ENCODE measurements at regions not wholly inside any gene's neighbourhood (a gene's known extent, or its start where the extent isn't known, plus 50 kb on each side); places are given as distances from the start of the nearest gene placed in this dataset.

DNA sequence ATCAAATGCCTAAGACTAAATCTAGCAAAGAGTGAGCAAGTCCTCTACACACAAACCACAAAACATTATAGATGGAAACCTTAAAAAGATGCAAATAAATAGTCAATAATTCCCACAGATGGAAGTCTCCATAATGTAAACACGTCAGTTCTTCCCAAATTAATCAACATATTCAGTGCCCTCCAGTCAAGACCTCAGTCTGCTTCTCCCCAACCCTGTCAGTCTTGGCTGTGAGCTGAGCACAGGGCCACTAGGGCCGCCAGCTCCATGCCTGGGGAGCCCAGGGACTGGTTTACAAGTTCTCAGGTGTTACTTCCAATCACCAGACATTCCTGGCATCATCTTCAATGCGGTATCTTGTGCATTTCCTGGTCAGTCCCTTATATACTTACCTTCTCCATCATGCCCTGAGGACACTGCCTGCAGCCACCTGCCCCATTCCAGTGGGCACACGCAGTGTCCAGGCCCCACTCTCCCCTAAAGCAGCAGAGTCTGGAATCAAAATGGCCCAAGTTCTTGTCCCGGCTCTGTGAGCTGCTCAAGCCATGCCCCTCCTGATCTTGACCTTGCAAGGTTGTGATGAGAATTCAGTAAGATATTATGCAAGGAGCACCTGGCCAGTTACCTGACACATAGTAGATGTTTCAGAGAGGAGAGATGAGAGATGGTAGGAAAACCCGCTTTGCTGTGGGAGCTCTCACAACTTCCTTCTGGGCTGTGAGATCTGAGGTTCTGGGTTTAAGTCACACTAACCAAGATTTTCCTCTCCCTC, 207.9 kb upstream of the RAB6C start:
- no peak for DNase-seq

DNA sequence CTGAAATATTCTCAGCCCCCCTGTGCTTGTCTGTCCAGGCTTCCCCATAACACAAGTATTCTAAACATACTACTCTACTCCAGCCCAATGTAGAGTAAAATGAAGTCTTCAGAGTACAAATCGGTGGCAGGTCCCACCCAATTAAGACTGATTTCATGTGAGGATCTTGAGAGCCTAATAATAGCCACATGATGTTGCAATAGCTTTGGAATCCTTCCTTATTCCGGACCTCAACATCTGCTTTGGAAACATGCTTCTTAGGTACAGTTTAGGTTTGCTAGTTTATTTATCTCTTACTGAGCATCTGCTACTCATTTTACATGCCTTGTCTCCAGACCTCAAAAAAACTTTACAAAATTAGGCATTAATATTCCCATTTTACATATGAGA, 207.3 kb upstream of the RAB6C start:
- DNase-seq = no peak

DNA sequence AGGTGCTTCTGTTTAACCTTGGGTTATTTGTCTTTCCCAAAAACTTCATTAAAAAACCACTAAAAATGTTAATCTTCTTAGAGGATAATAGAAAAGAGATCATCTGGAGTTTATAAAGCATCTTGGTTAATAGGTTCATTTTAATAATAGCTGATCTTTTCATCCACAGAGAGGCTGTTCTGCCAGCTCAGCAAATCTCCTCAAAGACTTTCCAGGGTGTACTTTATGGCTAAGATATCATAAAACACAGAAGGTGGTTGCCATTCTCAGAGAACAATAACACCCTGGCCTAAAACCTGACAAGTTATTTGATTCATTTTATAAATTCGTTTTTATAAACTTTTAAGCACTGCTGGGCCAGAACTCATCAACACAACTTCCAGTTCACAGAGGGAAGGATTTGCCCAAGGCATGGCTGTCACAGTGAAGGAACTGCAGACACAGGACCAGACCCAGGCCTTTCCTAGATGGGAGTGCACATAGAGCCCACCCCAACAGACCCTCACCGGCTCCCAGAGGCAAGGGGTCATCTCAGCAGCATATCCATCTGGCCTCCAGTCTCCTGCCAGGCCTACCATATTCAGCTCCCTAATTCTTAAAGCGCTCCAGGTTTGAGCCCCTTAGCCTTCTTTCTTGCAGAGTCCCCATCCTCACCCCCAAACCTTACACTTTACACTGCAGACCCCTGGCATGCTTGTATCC, 203.4 kb upstream of the RAB6C start:
- DNase-seq = no peak

DNA sequence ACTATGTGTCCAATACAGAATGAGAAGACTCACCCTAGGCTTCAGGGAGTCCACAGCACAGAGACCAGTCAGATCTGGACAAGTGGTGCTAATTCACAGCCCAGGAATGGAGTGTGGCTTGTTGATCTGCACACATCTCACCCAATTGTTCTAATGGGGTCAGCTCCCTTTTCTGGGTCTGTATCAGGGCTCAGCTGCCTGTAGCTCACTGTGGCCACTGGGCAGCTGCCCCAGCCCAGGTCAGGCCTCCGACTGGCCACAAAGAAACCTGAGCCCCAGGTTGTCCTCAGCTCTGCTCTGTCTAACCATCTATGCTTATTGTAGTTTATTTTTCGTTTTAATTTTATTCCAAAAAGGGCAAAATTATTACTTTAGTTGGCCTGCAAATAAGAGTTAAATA, 202.3 kb upstream of the RAB6C start:
- no peak for DNase-seq

DNA sequence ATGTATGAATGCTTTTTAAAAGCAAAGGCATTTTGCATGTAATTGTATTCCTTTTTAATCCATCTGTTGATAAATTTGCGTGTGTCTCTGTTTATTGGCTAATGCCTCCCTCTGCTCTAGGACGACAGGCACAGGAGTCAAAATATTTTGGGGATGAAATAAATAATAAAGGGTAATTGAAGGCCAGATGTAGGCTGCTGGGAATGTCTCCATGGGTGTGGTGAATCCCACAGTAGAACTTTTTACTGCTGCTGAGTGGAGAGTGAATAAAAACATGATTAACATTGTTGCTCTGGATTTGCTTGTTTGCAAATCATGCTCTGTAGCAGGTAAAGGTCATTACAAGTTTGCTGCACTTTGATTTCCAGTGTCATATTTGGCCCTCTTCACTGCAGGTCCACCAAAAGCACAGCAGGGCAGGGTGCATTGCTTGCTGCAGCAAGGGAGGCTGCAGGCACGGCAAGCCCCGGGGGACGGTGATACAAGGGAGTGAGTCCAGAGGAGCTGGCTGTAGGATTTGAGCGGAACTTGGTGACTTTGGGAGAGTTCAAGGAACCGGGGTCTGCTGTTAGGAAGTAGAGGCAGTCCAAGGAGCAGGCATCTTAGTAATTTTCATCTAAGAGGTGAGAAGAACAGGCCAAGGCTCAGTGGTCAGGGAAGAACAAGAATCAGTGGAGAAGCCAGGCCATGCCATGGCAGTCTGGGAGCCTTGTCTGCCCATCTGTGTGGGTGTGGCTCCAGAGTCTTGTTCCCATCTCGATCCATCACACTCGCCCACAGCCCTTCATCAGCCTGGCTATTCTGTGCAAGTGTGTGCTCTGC, 201.5 kb upstream of the RAB6C start:
- DNase-seq = no peak

DNA sequence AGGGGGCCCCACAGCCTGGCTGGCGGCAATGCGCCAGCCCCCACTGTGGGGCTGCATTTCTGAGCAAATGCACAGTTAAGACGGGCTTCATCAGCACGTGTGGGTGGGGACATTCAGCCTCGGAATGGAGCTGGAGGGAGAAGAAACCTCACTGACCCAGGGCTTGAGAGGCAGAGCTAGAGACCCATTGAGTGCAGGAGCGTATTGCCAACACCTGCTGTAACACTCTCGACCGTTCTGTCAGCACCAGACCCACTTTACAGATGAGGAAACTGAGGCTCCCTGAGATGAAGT, 200.9 kb upstream of the RAB6C start:
- no peak for DNase-seq

DNA sequence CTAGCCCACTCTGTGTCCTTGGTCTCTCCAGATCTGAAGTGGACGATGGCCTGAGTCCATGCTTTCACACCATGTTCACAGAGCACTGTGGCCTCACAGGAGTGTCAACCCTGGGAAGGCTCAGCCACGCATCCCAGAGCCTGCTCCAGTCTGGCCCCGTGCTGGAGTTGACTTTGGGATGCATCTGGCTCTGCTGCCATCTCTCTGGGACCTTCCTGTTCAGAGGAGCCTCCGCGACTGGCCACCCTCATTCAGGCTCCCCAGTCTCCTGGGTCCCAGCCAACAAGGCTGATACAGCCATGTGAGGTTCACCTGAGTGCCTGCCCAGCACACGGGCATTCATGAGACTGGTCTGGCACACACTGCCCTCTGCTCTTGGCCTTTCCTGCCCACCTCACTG, 199.7 kb upstream of the RAB6C start:
- DNase-seq = no peak

DNA sequence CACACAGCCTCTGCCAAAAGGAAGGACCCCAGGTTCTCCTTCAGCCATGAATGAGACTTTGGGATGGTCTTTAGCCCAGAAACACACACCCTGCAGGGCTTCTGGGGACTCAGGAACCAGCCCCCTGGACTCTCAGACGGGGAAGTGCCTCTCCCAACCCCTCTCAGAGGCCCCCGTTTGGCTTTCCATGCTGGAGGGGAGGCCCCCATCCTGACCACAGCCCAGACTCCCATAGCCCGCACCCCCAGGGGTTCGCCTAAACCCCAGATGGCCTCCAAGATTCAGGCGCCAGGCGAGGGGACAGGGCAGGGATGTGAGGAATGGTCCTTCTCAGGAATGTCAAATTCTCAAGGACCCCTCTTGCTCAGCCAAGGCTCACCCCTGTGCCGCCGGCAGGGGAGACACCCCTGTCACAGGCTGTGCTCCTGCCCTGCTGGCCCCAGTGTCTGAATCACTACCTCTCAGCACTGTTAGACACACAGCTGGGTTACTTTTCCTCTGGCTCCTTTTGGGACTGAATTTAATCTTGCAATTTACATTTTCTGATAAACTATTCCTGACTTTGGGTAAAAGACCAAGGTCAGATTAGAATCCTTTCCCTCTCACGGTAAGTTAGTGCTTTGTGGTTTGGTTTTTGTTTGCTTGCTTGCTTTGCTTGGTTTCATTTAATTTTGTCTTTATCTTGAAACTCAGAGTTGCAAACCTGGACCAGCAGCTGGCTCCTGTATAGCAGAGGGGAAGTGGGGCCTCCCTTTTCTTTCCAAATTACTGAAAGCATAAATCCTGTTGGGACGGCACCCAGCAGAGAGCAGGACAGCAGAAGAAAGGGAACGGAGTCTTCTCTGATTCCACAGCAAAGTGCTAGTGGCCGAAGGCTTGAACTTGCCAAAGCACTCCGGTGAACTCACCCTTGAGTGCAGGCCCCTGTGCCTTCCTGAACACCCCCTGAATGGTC, 198.9 kb upstream of the RAB6C start:
- no peak for DNase-seq

DNA sequence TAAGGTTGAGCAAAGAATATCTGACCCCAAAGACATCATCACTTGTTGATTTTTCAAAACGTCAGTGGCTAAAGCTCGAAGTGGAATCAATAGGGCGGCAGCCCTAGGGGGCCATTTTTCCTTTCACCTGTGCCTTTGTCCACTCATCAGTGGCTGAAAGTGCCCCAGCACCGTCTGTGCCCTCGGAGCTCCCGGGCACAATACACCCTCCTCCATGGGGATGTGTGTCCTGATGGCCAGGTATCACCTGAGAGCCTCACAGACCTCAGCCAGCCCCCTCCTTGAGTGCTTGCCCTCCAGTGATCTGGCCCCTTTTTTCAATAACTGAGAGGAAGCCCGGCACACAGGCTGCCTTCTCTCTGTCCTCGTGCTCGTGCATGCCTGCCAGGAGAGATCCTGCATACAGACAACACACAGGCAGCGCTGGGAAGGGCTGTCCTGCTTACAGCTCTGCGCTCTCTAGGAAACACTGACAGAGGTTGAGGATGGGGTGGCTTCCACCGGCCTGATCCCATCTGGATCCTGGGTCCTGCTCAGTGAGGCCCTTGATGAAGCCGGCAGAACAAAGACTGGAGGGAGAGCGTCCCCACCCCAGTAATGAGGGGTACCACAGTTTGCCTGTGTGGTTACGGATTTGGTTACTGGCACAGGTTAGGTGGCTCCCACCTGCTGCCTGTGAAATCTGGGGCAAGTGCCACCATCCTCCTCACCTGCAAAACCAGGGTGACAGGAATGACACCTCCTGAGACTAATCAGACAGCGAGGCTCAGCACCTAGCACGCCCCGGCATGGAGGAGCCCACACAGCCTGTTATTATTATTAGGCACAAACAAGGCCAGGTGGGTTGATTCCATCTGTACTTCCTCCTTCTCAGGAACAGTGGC, 197.5 kb upstream of the RAB6C start:
- no peak for DNase-seq

DNA sequence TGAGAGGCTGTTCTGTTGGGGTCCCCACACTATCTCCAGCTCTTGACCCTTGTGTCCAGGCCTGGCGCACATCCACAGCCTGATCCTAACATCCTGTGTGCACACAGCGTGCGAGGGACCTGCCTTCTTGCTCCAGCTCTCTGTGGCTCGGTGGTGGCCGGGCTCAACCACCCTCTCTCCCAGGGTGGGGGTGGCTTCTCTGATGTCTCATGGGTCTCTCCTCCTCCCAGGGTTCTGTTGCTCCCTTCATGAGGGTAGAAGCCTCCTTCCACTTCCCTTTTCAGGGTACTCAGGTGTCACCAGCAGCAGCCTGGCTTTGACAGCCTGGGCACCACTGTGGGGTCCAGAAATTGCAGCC, 196.9 kb upstream of the RAB6C start:
- no peak for DNase-seq

DNA sequence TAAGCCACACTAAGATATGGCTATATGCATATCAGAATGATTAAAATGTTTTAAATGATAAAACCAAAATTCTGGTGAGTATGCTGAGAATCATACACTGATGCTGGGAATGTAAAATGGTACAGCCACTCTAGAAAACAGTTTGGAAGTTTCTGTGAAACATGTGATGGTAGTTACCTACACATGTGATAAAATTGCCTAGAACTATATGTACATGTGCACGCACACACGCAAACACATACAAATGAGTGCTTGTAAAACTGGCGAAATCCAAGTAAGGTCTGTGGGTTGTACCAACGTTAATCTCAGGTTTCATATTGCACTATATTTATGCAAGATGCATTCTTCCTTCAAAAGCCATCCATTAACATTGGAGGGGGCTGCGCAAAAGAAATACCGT, 195.0 kb upstream of the RAB6C start:
- DNase-seq = no peak

DNA sequence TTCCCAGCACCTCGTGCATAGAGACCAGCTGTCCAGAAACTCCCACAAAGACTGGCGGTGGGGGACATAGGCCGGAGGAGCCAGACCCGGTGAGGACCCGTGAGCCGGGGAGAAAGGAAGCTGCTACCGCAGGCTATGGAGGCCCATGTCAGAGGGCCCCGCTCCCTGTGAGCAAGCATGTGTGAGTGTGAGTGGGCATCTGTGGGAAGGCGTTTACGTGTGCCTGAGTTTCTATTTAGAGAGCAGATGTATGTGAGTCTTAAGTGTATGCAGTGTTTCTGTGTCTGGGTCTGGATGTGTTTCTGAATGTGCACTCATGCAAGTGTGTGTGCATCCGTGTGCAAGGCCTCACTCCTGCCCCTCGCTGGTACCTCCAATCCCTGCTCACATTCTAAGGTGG, 187.8 kb upstream of the RAB6C start:
- DNase-seq = no peak

DNA sequence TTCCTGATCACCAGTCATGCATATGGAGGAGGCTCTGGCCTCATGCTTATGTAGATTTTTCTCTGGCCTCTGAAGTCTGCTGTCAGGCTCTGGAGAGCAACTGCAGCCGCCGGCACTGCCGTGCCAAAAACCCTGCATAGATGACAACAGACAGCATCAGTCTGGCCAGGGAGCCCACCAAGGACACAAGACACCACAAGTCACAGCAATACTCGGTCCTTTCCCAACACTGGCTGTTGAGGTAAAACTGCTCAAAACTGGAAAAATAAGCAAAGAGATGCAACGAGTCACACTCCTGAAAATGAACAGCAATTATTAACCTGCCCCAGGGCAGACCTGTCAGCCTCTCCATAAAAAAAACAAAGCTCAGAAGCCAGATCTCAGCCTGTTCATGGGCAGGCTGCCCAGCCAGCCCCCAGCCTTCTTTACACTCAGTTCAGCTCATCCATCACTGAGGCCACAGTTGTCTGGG, 186.0 kb upstream of the RAB6C start:
- DNase-seq = no peak

DNA sequence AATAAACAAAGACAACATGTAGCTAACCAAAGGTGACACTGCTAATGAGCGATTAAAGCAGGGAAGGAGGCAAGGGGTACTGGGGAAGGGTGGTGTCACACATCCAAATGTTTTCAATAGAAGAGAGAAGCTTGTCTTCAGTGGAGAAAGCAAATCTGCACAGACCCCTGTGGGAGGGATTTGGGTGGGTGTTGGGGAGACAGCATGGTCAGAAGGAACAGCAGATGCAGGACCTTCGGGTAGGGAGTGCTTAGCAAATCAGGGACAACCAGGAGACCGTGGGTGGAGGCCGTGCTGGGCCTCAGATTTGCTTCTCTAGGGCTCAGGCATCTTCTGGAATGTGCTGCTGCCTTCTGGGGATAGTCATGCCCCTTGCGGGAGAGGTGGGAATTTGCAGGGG, 185.3 kb upstream of the RAB6C start:
- no peak for DNase-seq

DNA sequence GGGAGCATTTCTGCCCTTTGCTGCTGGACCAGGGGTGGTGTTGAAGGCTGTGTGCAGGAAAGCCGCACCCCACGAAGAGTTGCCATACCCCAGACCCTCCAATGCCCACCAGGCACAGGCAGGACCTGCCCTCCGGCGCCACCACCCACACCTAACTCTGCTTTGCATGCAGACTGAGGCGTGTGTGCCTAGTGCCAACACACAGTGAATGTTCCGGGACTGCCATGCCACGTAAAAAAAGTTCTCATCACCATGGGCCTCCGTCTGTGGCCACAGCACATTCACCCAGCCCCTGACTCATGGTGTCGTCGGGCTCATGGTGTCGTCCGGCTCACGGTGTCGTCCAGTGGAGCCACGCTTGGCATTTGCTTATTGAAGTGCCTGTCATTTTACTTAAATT, 184.9 kb upstream of the RAB6C start:
- no peak for DNase-seq

DNA sequence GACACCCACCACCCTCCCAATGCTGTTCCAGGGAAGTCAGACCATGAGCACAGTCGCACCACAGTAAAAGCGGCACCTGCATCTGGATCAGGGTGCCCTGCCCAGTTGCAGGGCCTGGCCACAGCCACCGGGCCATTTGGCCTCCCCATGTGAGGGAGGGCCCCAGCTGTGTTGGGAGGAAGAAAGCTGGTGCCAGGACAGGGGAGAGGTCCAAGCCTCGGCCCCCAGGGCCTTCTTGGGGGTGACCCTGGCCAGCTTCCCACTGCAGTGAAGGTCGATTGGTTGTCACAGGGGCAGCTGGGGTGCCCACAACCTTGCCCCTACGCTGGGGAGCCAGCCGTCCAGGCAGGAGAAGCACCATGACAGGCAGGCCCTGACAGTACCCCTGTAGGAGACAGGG, 183.2 kb upstream of the RAB6C start:
- DNase-seq = no peak

DNA sequence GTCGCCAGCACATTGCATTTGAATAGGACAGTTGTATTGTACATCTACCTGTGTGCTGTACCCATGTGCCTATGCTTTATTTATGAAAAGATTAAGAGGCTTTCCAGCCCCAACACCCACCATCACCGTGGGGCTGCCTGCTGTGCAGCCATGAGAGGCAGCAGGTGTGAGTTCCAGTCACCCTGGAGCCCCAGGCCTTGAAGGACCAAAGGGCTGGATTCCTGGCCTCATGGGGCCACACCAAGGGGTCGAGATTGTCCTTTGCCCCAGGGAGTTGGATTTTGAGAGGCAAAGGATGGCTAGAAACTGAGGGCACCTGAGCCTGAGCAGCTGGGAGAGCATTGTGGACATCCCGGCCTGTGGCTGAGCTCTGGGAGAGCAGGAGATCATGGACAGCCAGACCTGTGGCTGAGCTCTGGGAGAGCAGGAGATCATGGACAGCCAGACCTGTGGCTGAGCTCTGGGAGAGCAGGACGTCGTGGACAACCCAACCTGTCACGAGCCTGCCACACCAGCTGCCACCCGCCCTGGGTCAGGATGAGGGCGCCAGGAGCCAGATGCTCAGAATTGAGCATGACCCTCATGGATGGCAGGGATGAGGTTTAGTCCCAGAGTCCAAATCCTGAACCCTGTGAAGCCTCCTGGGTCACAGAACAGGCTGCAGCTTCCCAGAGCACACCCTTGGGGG, 182.5 kb upstream of the RAB6C start:
- DNase-seq = no peak

DNA sequence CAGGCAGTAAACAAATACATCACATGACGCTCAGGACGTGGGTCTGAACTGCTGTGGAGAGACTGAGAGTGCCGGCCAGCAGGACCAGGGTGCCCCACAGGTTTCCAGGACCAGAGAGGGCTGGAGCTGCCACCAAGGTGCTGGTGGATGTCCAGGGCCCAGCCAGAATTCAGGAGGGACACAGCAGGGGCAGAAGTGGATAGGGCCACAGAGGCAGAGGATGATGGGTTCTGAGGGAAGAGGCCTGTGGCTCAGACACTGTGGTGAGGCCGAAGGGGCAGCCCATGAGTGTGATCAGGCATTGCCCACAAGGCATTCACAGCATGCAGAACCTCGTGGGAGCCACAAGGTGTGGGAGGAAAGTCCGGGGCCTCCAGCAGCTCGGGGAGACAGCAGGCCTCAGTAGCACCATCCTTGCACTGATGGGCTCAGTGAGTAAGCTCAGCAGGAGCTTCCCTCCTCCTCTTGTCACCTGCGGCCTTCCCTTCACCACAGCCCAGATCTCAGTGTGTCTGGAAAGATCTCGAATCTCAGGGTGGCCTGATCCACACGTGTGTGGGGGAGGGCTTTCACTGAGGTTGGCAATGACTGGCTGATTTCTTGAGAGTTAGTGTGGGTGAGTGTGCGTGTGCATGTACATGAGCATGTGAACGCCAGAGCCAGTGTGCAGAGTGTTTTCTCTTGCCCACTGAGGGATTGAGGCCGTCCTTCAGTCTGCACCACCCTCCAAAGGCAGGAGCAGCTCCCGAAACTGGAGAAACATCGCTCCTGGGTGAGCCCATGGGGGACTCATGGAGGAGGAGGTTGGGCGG, 181.8 kb upstream of the RAB6C start:
- no peak for DNase-seq

DNA sequence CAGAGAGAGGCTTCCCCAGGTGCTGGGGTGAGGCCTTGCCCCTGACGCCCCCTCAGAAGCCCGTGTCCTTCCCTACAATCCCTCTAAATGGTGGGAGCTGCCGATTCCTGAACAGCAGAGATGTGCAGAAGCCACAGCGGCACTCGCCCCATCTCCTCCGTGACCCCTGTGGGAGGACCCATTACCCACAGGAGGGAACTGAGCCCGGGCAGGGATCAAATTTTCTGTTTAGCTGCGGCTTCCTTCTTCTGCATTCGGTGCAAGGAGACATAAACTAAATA, 181.2 kb upstream of the RAB6C start:
- no peak for DNase-seq

DNA sequence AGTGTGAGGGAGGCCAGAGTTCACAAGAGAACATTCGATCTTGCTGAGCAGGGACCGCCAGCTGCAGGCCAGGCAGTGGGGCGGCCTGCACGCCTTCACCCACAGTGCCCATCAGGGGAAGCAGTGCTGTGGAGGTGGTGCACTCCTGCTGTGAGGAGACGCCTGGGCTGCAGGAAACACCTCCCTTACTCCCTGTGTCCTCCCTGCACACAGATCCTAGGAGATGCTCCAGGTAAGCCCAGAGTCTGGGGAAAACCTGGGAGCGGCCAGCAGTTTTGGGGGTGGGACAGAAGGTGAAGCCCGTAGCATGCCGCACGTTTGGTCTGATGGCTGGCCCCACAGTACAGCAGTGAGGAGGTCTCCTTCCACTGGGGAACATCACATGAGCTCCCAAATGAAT, 180.8 kb upstream of the RAB6C start:
- DNase-seq = no peak

Data from T-helper 9 cell (primary cell).